Heart left ventricle (tissue), 13 donors: ENCODE measurements at regions not wholly inside any gene's neighbourhood (a gene's known extent, or its start where the extent isn't known, plus 50 kb on each side); places are given as distances from the start of the nearest gene placed in this dataset.

Experiments used
- CTCF ChIP-seq, 12 donors: fragments of 200-600 bp; sonication (generic) in 4 of 12; IDR thresholded peaks; one replicate each; pipeline versions ENCODE4 v1.5.0 to v1.8.0; 2018 to 2022; ENCODE audit warnings: antibody characterized with exemption in 12 of 12, mild to moderate bottlenecking in 5 of 12
- POLR2A ChIP-seq, 2 donors: fragments of 450-650 bp; IDR thresholded peaks; one replicate each; pipeline ENCODE4 v1.6.1; 2017; ENCODE audit warnings: antibody characterized with exemption in 2 of 2, mild to moderate bottlenecking in 2 of 2, moderate library complexity in 2 of 2
- donor health status: ischemic (EF 13 %, LVEDD 7.1; RV severe dilation, severe dysfunction).
- donor health status: DM: no; HTN: yes; CAD: no.
- donor health status: DM: no; HTN: no; CAD: no.
- donor health status: ischemic (EF 25% LVEDD 6.9; RV normal size, moderate dysfunction).
- donor health status: ischemic (EF 25% LVEDD 5.7; RV mildly dilated, moderate dysfunction).
- donor health status: ischemic (EF 35%, LVEDD 5.7; RV mildly dilated, moderate dysfunction).
- donor health status: nonischemic (EF 11% LVEDD 7.7; RV severe dilation, severe dysfunction).
- donor health status: DM: yes; HTN: yes; CAD: no.
- donor health status: PGD.
- donor health status: ischemic (EF 29% LVEDD 5.4; RV normal size, mild dysfunction).
- donor health status: nonischemic (EF 23%, LVEDD 6.1; RV moderate dilation, normal function).

- TF ChIP-seq CTCF (IDR thresholded peaks at IDR 0.05) (no peak), POLR2A (IDR thresholded peaks at IDR 0.05) (no peak)
Measured at GRCh38 chr22:44430716-44431115, 67.3 kb downstream of the RTL6 start.
